IMR-90 (cell line): ENCODE measurements at regions not wholly inside any gene's neighbourhood (a gene's known extent, or its start where the extent isn't known, plus 50 kb on each side); places are given as distances from the start of the nearest gene placed in this dataset.
A peak's percentile ranks its signal among the peaks of the same experiment; 100 is the strongest.

ENCODE experiments used
- ATAC-seq: fragments of 200-7000 bp; cut with Tn5 transposase; 2 replicates; pipeline ENCODE4 v1.9.1; 2020; ENCODE audit warnings: low read depth, mild to moderate bottlenecking, moderate library complexity
- BruUV-seq: library from RNA; stranded (reverse); fragments of 400-500 nt; replicated peaks from 2 replicates; lab custom pipeline; 2021; lab: Mats Ljungman, UMichigan
- CTCF ChIA-PET: fragments of 300-600 bp; formaldehyde crosslinking; extraction: SDS; loops from one replicate; lab custom pipeline; 2021; ENCODE audit warnings: antibody characterized with exemption; lab: Yijun Ruan, JAX
- POLR2A ChIA-PET: fragments of 300-600 bp; sonication (Branson Sonifier 250); formaldehyde crosslinking; loops from one replicate; lab custom pipeline; 2022; ENCODE audit warnings: antibody characterized with exemption; ENCODE audit not compliant: unreplicated experiment; lab: Charles Lee
- DNase-seq: peaks from one replicate; pipeline ENCODE4 v3.0.0; 2013
- H2AFZ ChIP-seq: replicated peaks from 2 replicates; pipeline ENCODE3; 2013; ENCODE audit warnings: low read length, mild to moderate bottlenecking; ENCODE audit not compliant: poor library complexity
- H2AK5ac ChIP-seq: 2 replicates; pipeline ENCODE4 v1.6.1; 2013; ENCODE audit warnings: low read depth, low read length, inconsistent platforms
- H2AK9ac ChIP-seq: replicated peaks from 2 replicates; pipeline ENCODE3; 2013; ENCODE audit warnings: mild to moderate bottlenecking, low read depth, low read length, moderate library complexity; ENCODE audit not compliant: poor library complexity
- H2BK120ac ChIP-seq: 2 replicates; pipeline ENCODE4 v1.6.1; 2013; ENCODE audit warnings: low read depth, low read length, inconsistent platforms
- H2BK15ac ChIP-seq: 3 replicates; pipeline ENCODE4 v1.6.1; 2013; ENCODE audit warnings: low read depth, low read length, inconsistent platforms
- H2BK20ac ChIP-seq: 2 replicates; pipeline ENCODE4 v1.6.1; 2013; ENCODE audit warnings: low read depth, mild to moderate bottlenecking, inconsistent platforms, low read length, moderate library complexity
- H2BK5ac ChIP-seq: 2 replicates; pipeline ENCODE4 v1.6.1; 2013; ENCODE audit warnings: mild to moderate bottlenecking, low read depth, low read length, inconsistent platforms; ENCODE audit not compliant: poor library complexity, severe bottlenecking
- H3K14ac ChIP-seq: replicated peaks from 2 replicates; pipeline ENCODE4 v1.6.1; 2013; ENCODE audit warnings: low read depth, low read length, inconsistent platforms
- H3K18ac ChIP-seq: 2 replicates; pipeline ENCODE4 v1.6.1; 2013; ENCODE audit warnings: low read depth, low read length, control low read depth
- H3K23ac ChIP-seq: 2 replicates; pipeline ENCODE4 v1.6.1; 2013; ENCODE audit warnings: low read depth, low read length, inconsistent platforms
- H3K27ac ChIP-seq: 2 replicates; pipeline ENCODE4 v1.5.1; 2013; ENCODE audit warnings: mild to moderate bottlenecking, control low read depth, low read length; ENCODE audit not compliant: insufficient read depth
- H3K27me3 ChIP-seq: 2 replicates; pipeline ENCODE4 v1.6.1; 2013; ENCODE audit warnings: low read length; ENCODE audit not compliant: control insufficient read depth, insufficient read depth
- H3K36me3 ChIP-seq: 2 replicates; pipeline ENCODE4 v1.6.1; 2013; ENCODE audit warnings: low read length, mixed read lengths; ENCODE audit not compliant: control insufficient read depth, insufficient read depth
- H3K4ac ChIP-seq: 2 replicates; pipeline ENCODE4 v1.6.1; 2013; ENCODE audit warnings: low read depth, low read length, inconsistent platforms
- H3K4me1 ChIP-seq: 2 replicates; pipeline ENCODE4 v1.6.1; 2013; ENCODE audit warnings: low read length, mixed read lengths; ENCODE audit not compliant: control insufficient read depth, insufficient read depth
- H3K4me2 ChIP-seq: 2 replicates; pipeline ENCODE4 v1.6.1; 2013; ENCODE audit warnings: low read depth, mild to moderate bottlenecking, control low read depth, low read length, moderate library complexity
- H3K4me3 ChIP-seq: 2 replicates; pipeline ENCODE4 v1.5.1; 2013; ENCODE audit warnings: low read depth, mild to moderate bottlenecking, control low read depth, low read length, moderate library complexity; ENCODE audit not compliant: insufficient read depth
- H3K56ac ChIP-seq: 2 replicates; pipeline ENCODE4 v1.6.1; 2013; ENCODE audit warnings: low read length, inconsistent platforms; ENCODE audit not compliant: insufficient read depth; ENCODE audit errors: extremely low read depth
- H3K79me1 ChIP-seq, 2 experiments: 2 replicates each; pipeline ENCODE4 v1.6.1; 2013; ENCODE audit warnings: low read length in 2 of 2, inconsistent platforms in 1 of 2, low read depth in 1 of 2
- H3K9ac ChIP-seq: 2 replicates; pipeline ENCODE4 v1.6.1; 2013; ENCODE audit warnings: low read depth, low read length, control low read depth
- H3K9me1 ChIP-seq: 2 replicates; pipeline ENCODE4 v1.6.1; 2013; ENCODE audit warnings: low read length, inconsistent platforms; ENCODE audit not compliant: insufficient read depth
- H3K9me3 ChIP-seq: 2 replicates; pipeline ENCODE4 v1.6.1; 2013; ENCODE audit warnings: low read length; ENCODE audit not compliant: control insufficient read depth, insufficient read depth
- H4K20me1 ChIP-seq: 2 replicates; pipeline ENCODE4 v1.6.1; 2013; ENCODE audit warnings: low read length, inconsistent platforms; ENCODE audit not compliant: insufficient read depth
- H4K5ac ChIP-seq: 2 replicates; pipeline ENCODE4 v1.6.1; 2013; ENCODE audit warnings: mild to moderate bottlenecking, low read depth, low read length, control low read depth
- H4K8ac ChIP-seq, 2 experiments: 2 replicates each; pipeline ENCODE4 v1.6.1; 2013; ENCODE audit warnings: low read depth in 2 of 2, low read length in 2 of 2, control low read depth in 1 of 2, inconsistent platforms in 1 of 2
- H4K91ac ChIP-seq: 2 replicates; pipeline ENCODE4 v1.6.1; 2013; ENCODE audit warnings: low read depth, low read length, inconsistent platforms; ENCODE audit not compliant: insufficient read depth
- CEBPB ChIP-seq: IDR thresholded peaks from 2 replicates; pipeline ENCODE4 v1.6.1; 2012; ENCODE audit warnings: low read depth, low read length, improper control_type of control experiment
- NFE2L2 ChIP-seq: fragments of 150-350 bp; IDR thresholded peaks from 2 replicates; pipeline ENCODE4 v1.6.1; 2016; ENCODE audit warnings: low read depth, mild to moderate bottlenecking, low read length
- WGBS, 2 experiments: methylation state at CpG; one replicate each; pipeline versions ENCODE4 v1.1.5 to v1.1.7; 2013; ENCODE audit warnings: missing lambda C conversion rate in 2 of 2; ENCODE audit not compliant: insufficient read length in 1 of 2; ENCODE audit errors: extremely low coverage in 2 of 2; 5-methylcytosine and 5-hydroxymethylcytosine counted together
- dilution Hi-C: fragments of 300-500 bp; cut with HindIII; formaldehyde crosslinking; loops from one replicate; pipeline ENCODE4 v1.14.3; 2018; ENCODE audit warnings: low sequenced_read_pairs; ENCODE audit not compliant: unreplicated experiment
- in situ Hi-C: fragments of 300-500 bp; cut with MboI; formaldehyde crosslinking; loops from 3 replicates; pipeline ENCODE4 v1.14.3; 2019; ENCODE audit warnings: low sequenced_read_pairs, inconsistent platforms, mixed read lengths
- intact Hi-C: fragments of 100-400 bp; cut with micrococcal nuclease; formaldehyde crosslinking; loops from 2 replicates; pipeline ENCODE4 v1.10.0; 2022
- TF ChIP-seq, protein P1 (sequence below): fragments of 150-350 bp; IDR thresholded peaks from 2 replicates; pipeline ENCODE4 v1.6.1; 2016; ENCODE audit warnings: low read depth, mild to moderate bottlenecking, low read length, moderate library complexity, borderline replicate concordance

DNA sequence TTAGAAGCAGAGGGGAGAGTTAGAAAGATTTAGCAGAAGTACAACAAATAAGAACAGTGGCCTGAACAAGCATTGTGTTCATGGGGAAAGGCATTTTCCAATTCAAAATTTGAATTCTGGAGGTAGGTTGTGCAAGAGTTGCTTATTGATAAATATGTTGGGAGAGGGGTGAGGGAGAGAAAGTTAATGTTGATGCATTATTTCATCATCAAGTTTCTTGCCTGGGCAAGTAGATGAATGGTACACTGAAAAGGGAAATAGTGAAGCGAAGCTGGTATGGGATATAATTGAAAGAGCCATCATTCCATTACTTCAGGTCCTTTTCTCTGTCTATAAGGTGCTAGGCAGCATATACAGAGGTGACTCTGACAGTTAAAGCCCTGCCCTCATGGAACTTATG, 288.9 kb upstream of the GBE1 start:
- Histone ChIP-seq H2BK15ac (no peak overlapping the region), H3K27me3 (no peaks in the 10 kb centered on the region), H3K79me1 (no peaks in the 10 kb centered on the region), H3K36me3 (no peaks in the 10 kb centered on the region), H2AFZ (no peak overlapping the region), H4K8ac (no peak overlapping the region), H3K56ac (no peak overlapping the region), H3K9me3 (no peaks in the 10 kb centered on the region), H3K18ac (no peak overlapping the region), H3K4me3 (no peak overlapping the region), H3K9me1 (no peaks in the 10 kb centered on the region), H3K4ac (no peak overlapping the region), H3K4me2 (no peak overlapping the region), H4K91ac (no peak overlapping the region), H2AK5ac (no peak overlapping the region), H3K23ac (no peak overlapping the region), H2BK120ac (no peak overlapping the region), H2AK9ac (no peak overlapping the region), H2BK20ac (no peak overlapping the region), H3K9ac (no peak overlapping the region), H4K20me1 (no peaks in the 10 kb centered on the region), H4K5ac (no peak overlapping the region), H3K14ac (no peak overlapping the region), H2BK5ac (no peak overlapping the region), H3K27ac (no peak overlapping the region), H3K4me1 (no peaks in the 10 kb centered on the region)
- no TSS peak for BruUV-seq
- intact Hi-C loops (no loop called here), in situ Hi-C loops (no loop called here), dilution Hi-C loops (no loop called here)
- CTCF ChIA-PET, result no interaction called here
- TF ChIP-seq, protein P1, sequence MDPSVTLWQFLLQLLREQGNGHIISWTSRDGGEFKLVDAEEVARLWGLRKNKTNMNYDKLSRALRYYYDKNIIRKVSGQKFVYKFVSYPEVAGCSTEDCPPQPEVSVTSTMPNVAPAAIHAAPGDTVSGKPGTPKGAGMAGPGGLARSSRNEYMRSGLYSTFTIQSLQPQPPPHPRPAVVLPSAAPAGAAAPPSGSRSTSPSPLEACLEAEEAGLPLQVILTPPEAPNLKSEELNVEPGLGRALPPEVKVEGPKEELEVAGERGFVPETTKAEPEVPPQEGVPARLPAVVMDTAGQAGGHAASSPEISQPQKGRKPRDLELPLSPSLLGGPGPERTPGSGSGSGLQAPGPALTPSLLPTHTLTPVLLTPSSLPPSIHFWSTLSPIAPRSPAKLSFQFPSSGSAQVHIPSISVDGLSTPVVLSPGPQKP, result no peak
- no peak for TF ChIP-seq NFE2L2
- TF ChIP-seq CEBPB, result peak; percentile 21; the same call in 1 of the 2 replicates
- no peak for DNase-seq
- no CpG with 5 or more reads among the region's 1 CpG for WGBS, 2 experiments
- no peak for ATAC-seq
- POLR2A ChIA-PET, result no interaction called here
